NOMO-1 (cell line): ENCODE measurements at regions not wholly inside any gene's neighbourhood (a gene's known extent, or its start where the extent isn't known, plus 50 kb on each side); places are given as distances from the start of the nearest gene placed in this dataset.

Source experiments
- DNase-seq, 2 experiments: peaks; one replicate each; lab custom pipeline; 2025; ENCODE audit not compliant: unreplicated experiment in 2 of 2; lab: John Stamatoyannopoulos, UW

DNA sequence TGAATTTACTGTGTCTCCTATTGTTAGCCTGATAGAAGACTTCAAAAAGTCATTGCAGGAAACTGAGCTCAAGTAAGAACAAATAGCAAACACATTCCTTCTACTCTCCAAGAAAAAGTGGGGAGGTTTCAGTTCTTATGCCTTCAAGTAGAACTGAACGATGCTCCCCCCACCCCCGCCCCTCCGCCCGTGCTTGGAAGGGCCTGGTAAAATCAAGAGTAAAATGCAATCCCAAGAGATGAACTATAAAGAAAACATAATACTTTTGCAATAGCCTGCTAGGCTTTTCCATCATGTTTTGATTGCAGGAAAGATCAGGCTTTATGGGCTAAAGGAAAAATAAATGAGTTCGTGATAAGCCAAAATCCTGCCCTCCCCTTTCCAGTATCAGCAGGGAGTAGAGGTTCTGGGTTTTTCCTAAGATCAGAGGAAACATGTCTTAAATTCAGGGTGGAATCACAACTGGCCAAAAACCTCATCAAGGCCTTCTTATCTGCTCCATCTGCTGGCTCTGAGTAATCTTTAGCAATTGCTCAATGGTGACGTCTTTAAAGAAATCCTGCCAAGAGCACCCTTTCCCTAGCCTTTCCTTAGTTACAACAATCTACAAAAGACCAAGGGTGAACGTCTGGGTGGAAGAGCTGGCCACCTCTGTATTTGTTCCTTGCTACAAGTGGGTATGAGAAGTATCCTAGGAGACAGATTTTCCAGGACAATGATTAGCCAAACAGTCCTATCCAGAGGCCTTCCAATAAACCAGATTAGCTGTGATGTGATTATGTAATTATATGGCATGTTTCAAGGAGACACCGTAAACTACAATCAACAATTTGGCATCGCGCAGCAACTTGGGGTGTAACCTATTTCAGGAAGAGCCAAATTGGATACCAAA, 66.3 kb upstream of the FAM9C start:
- peak in 1 of 2 experiments; percentile 34 for DNase-seq

- DNase-seq, result no peak
Observed at GRCh38 chrX:13109817-13110216, 65.4 kb upstream of the FAM9C start.

DNA sequence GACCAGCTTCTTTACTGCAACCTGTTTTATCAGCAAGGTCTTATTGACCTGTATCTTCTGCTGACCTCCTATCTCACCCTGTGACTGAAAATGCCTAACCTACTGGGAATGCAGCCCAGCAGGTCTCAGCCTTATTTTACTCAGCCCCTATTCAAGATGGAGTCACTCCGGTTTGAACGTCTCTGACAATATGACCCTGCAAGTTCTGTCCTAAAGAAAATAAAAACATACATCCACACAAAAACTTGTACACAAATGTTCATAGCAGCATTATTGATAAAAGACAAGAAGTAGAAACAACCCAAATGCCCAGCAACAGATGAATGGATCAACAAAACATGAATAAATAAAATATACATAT, 59.5 kb upstream of the FAM9C start:
- no peak for DNase-seq

DNA sequence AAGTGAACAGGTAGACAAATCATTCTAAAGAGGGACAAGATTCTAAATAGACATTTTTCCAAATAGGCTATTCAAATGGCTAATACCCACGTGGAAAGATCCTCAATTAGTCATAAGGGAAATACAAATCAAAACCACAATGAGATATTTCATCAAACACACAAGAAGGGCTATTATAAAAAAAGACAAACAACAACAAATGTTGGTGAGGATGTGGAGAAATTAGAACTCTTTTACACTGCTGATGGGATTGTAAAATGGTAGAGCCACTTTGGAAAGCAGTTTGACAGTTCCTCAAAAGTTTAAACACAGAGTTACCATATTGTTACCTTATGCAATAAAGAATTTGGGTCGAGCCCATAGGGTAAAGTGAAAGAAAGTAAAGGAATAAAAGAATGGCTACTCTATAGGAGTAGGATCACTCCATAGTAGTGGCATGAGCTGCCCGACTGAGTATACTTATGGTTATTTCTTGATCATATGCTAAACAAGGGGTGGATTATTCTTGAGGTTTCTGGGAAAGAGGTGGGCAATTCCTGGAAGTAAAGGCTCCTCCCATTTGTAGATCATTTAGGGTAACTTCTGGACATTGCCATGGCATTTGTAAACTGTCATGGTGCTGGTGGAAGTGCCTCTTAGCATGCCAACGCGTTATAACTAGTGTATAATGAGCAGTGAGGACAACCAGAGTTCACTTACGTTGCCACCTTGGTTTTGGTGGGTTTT, 58.9 kb upstream of the FAM9C start:
- no peak for DNase-seq

- DNase-seq, result no peak
Observed at GRCh38 chrX:13102636-13103035, 58.2 kb upstream of the FAM9C start.

GRCh38 chrX:13101441-13102139, 57.2 kb upstream of the FAM9C start:
- DNase-seq, result peak; percentile 93 to 96

- DNase-seq, result no peak
Observed at GRCh38 chrX:13099121-13099520, 54.7 kb upstream of the FAM9C start.

DNA sequence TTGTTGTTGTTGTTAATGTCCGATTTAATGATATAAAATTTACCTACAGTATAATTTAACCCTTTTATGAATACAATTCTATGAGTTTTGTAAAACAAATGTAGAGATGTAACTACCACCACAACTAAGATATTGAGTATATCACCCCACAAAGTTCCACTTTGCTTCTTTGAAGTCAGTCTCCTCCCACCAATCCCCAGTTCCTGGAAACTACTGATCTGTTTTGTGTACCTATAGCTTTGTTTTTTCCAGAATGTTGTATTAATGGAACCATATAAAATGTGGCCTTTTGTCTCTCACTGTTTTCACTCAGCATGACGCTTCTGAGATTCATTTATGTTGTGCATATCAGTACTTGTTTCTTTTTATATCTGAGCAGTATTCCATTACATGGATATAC, 52.3 kb upstream of the FAM9C start:
- DNase-seq, result no peak

- no peak for DNase-seq
Observed at GRCh38 chrX:13094828-13095341, 50.5 kb upstream of the FAM9C start.

- DNase-seq, result no peak
Observed at GRCh38 chrX:13094374-13094773, 50.0 kb upstream of the FAM9C start.
